ENCODE measurements at regions not wholly inside any gene's neighbourhood (a gene's known extent, or its start where the extent isn't known, plus 50 kb on each side); places are given as distances from the start of the nearest gene placed in this dataset.

GRCh38 chr1:213414346-213414745 is 363.3 kb downstream of the RPS6KC1 start:
- TF ChIP-seq CTCF (IDR thresholded peaks at IDR 0.05) (no peak), EP300 (IDR thresholded peaks at IDR 0.05) (no peak), POLR2AphosphoS5 (IDR thresholded peaks at IDR 0.05) (no peak), POLR2A (IDR thresholded peaks at IDR 0.05) (no peak)
